HG03159 (cell line): ENCODE measurements at regions not wholly inside any gene's neighbourhood (a gene's known extent, or its start where the extent isn't known, plus 50 kb on each side); places are given as distances from the start of the nearest gene placed in this dataset.

Experiments
- ATAC-seq: cut with Tn5 transposase; IDR thresholded peaks from one replicate; pipeline ENCODE4 v1.9.1; 2021; ENCODE audit warnings: mild to moderate bottlenecking, moderate library complexity; ENCODE audit not compliant: unreplicated experiment

- ATAC-seq = no peak
These were observed 61.9 kb upstream of the PTPRZ1 start for GRCh38 chr7:121810831-121811672.

DNA sequence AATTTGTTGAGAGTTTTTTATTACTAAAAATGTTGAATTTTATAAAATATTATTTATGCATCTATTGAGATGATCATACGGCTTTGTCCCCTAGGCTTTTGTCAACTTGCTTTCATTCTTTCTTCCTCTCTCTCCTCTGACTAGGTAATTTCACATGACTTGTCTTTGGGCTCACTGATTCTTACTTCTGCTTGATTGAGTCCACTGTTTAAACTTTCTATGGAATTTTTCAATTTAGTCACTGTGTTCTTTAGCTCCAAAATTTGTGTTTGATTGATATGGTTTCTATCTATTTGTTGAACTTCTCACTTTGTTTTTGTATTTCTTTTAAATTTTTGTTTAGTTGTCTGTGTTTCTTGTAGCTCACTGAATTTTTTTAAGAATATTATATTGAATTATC, 65.9 kb upstream of the PTPRZ1 start:
- no peak for ATAC-seq

DNA sequence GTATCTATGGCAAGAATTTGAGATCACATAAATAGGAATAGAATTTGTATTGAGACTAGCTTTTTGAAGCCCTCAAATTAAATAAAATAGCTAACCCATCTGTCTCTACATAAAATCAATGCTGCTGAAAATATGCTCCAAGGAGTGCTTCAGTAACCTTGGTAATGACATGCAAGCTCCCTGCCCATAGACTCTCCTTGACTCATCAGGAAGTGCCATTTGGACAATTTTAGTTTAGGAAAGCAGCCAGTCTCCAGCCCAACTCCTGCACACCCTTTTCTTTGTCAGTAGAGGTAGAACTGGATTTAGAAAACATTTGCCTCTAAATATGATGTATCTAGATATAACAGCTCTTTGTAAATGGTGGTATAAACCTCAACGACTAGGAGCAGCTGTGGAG, 69.9 kb upstream of the PTPRZ1 start:
- no peak for ATAC-seq

GRCh38 chr7:121800916-121801675, 71.9 kb upstream of the PTPRZ1 start:
- ATAC-seq = no peak

- ATAC-seq = no peak
These were observed 74.1 kb upstream of the PTPRZ1 start for GRCh38 chr7:121798896-121799295.

DNA sequence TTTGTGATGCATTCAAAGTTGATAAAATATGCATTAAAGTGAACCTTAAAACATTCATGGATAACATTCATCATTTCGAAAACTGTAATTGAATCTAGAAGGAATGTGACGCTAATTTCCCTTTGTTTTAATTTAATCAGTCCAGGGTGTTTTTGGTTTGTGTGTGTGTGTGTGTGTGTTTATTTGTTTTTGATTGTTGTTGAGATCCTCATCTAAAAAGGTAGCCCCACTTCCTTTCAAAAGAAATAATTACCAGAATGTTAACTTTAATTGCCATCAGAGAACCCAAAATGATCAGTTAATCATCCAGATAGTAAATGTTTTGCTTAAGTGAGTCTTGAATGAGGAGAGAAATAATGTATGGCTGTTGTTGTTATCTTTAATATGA, 74.5 kb upstream of the PTPRZ1 start:
- no peak for ATAC-seq

- no peak for ATAC-seq
These were observed 75.1 kb upstream of the PTPRZ1 start for GRCh38 chr7:121797657-121798452.

DNA sequence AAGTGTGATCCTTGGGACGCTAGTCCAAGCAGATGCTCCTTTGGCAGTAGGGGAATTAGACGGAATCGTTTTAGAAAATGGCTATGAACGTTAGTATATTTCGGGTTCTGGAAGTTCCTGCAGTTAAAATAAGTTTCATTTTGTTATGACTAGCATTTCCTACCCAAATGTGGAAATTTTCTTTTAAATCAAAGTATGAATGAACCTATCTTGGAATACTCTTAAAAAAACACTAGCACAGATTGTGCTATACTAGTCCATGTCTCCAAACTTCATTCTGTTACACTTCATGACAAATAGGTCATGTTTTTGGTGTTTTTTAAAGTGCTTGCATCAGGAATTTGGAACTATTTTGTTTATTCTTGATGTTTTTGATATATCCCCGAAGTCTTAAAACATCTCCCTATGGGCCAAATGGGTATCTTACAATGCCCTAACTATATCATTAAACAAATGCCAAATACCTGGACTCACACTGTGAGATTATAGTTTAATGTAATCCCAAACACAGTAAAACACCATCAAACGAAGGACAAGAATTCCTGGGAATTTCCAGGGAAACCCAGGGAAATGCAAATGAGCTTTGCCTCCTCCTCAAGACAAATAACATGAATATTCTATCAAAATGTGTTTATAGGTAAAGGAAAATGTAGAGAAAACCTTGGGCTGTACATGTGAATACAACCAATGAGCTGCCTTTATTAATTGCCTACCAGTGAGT, 75.9 kb upstream of the PTPRZ1 start:
- no peak for ATAC-seq

DNA sequence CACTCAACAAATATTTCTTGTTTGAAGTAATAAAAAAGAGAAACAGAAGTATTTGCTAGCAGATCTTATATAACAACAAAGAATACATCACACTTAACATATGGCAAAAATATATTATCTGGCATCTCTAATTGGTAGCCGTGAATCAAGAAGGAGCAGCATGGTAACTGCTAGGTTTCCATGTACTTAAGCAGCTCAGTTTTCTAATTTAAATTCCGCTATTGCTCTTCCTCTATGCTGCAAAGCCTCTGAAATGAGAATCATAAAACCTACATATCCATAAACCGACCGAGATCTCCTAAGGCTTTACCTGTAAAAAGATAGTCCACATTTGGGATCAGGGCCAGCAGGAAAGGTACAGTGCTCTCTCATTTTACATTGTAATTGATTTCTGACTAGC, 76.6 kb upstream of the PTPRZ1 start:
- ATAC-seq = no peak

DNA sequence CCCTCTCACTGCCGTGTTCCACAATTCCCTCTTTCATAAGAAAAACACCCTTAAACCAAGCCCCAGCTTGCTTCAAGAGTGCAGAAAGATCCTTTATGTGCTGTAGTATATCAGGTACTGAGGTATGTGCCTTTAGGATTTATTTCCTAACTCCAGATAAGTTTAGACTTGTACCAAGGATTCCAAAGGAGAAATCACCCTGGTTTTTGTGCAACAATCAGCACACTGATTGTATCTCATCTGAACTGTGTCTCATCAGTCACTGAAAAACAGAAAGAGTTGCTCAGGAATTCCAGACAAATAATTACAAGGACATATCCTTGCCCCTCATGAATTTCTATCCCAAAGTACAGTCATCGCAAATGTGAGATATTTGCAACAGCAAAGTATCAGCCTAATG, 77.2 kb upstream of the PTPRZ1 start:
- no peak for ATAC-seq

- no peak for ATAC-seq
These were observed 79.2 kb upstream of the PTPRZ1 start for GRCh38 chr7:121793716-121794115.

- no peak for ATAC-seq
These were observed 95.3 kb upstream of the PTPRZ1 start for GRCh38 chr7:121777672-121778071.

DNA sequence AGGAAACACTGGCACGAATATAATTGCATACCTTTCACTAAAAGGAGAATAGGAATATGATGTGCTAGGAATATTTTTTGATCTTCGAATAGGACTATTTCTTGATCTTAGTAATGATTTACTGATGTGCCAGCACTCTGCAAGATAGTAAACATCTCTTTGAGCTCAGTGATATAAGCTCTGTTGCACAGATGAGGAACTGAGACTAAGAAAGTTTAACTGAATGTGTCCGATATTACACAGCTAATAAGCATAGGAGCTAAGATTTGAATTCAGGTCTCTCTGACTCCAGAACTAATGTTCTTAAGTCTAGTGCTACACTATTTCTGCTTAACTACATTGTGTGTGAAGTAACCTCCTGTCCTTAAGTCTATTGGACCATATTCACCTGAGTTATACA, 98.4 kb upstream of the PTPRZ1 start:
- peak; percentile 57 for ATAC-seq

- ATAC-seq = no peak
These were observed 106.3 kb upstream of the PTPRZ1 start for GRCh38 chr7:121766676-121767075.

DNA sequence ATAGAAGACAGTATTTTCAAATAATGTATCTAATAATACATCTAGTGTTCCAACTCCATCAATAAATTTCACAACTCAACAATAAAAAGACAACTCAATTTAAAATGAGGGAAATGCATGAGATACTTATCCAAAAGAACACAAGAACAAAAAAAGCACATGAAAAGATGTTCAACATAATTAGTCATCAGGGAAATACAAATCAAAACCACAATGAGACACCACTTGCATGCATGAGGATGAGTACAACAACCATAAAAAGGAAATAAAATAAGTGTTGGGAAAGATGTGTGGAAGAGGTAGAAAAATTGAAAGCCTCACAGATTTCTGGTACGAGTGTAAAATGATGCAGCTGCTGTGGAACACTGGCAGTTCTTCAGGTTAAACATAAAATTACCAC, 111.6 kb upstream of the PTPRZ1 start:
- no peak for ATAC-seq

- ATAC-seq = no peak
These were observed 117.0 kb upstream of the PTPRZ1 start for GRCh38 chr7:121755818-121756552.

DNA sequence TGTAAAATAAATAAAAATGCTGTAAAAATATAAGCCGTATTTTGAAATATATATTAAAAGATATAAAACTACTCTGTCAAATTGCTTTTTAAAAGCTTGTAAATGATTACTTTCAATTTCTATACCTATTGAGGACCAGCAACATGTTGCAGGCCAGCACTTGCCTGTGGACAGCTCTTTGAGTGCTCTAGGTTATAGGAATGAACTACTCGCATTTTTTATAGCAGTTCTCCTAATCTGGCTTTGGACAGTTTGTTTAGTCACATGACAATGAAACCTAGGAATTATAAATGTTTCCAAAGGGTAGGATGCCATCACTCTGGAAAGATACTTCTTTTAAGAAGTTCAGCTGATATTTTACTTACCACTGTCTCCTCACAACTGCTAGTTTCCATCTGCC, 117.7 kb upstream of the PTPRZ1 start:
- ATAC-seq = no peak

- ATAC-seq = no peak
These were observed 119.0 kb upstream of the PTPRZ1 start for GRCh38 chr7:121753944-121754343.

DNA sequence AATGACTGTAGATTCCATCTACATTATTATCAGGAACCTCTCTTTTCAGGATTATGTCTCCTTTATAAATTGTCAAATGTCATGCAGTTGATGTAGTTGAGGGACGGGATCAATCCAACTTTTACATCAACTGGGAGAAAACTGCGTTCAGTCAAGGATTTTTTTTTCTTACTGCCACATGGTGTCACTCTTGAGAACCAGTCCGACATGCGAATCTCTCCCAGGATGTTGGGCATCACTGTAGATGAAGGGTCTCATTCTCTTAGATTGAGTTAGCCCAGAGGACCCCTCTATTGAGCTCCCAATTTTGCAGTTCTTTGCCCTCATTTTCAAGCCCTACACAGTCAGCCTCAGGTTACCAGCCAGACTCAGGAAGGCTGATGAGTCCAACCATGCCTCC, 120.3 kb upstream of the PTPRZ1 start:
- ATAC-seq = no peak

DNA sequence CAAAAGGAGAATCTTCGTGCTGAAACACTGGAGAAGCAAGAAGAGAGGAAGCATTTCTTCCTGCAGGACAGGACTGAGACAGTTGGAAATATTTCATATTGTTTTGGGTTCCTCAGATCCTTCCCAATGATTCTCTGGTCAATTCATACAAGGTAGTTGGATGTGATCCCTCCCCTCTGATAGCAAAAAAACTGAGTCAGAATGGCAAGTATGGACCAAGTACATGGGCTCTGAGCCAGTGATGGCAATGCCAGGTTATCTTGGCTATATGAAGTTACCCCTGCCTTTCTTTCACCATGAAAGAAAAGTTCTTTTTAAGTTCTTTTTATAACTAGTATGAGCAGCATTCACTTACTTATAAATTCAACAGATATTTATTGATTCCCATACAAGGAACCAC, 124.4 kb upstream of the PTPRZ1 start:
- ATAC-seq = no peak
